CD4-positive, alpha-beta T cell treated with Interleukin-10 for 1 hour (primary cell): ENCODE measurements at regions not wholly inside any gene's neighbourhood (a gene's known extent, or its start where the extent isn't known, plus 50 kb on each side); places are given as distances from the start of the nearest gene placed in this dataset.

Experiments used
- DNase-seq: peaks from one replicate; pipeline ENCODE4 v3.0.0-alpha.2; 2020

DNA sequence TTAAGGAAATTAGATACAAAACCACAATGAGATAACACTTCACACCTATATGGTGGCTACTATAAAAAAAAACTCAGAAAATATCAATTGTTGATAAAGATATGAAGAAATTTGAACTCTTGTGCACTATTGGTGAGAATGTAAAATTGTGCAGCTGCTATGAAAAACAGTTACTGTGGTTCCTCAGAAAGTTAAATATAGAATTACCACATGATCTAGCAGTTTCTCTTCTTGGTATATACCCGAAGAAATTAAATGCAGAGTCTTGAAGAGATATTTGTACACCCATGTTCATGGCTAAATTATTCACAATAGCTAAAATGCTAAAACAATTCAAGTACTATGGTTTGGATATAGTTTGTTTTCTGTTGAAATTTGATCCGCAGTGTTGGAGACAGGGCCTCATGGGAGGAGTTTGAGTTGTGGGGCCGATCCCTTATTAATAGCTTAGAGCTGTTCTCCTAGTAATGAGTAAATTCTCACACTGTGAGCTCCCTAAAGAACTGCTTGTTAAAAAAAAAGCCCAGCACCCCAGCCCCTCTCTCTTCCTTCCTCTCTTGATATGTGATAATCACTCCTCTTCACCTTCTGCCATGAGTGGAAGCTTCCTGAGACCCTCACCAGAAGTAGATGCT, 1412.1 kb downstream of the PLA2G4A start:
- no peak for DNase-seq

DNA sequence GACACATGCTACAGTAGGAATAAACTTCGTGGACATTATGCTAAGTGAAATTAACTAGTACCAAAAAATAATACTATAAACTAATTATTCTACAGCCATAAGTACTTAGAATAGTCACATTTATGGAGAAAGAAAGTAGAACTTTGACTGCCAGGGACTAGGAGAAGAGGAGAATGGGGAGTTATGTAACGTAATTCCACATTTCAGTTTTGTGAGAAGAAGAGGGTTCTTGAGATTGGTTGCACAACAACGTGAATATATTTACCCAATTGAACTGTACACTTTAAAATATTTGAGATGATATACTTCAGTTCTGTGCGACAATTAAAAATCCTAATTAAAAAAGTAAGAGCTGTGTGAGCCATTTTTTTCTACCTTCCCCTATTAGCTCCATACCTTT, 1412.9 kb downstream of the PLA2G4A start:
- no peak for DNase-seq

DNA sequence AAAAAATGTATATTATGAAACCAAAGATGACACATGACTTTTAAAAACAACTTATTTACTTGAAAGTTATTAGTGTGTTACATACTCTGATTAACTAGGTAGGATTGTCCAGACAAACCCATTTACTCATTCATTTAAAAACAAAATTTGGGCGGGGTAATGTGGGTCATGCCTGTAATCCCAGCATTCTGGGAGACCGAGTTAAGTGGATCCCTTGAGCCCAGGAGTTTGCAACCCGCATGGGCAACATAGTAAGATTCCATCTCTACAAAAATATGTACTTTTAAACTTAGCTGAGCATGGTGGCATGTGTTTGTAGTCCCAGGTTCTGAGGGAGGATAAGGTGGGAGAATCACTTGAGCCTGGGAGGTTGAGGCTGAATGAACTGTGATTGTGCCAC, 1414.7 kb downstream of the PLA2G4A start:
- no peak for DNase-seq

GRCh38 chr1:188244681-188245080, 1415.9 kb downstream of the PLA2G4A start:
- no peak for DNase-seq

GRCh38 chr1:188247255-188247654, 1418.5 kb downstream of the PLA2G4A start:
- no peak for DNase-seq

DNA sequence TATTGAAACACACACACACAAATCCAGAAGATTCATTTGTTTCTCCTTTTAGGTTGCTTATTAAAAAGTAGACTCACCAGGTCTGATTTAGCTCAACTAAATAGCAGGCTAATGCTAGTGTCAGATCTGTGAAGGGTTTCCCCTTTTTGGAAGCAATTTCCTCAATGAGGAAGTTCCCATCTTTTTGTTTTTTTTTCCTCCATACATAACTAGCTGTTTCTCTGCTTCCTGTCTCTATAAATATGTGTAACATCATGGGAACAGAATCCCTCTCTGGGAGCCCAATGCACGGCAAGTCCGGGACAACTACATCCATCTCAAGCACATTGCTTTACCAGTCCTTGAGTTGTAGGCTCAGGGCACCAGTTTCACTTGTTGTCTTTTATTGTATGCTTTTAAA, 1421.1 kb downstream of the PLA2G4A start:
- no peak for DNase-seq

- no peak for DNase-seq
Measured at GRCh38 chr1:188251036-188251435, 1422.3 kb downstream of the PLA2G4A start.

GRCh38 chr1:188261849-188262248, 1433.1 kb downstream of the PLA2G4A start:
- no peak for DNase-seq

DNA sequence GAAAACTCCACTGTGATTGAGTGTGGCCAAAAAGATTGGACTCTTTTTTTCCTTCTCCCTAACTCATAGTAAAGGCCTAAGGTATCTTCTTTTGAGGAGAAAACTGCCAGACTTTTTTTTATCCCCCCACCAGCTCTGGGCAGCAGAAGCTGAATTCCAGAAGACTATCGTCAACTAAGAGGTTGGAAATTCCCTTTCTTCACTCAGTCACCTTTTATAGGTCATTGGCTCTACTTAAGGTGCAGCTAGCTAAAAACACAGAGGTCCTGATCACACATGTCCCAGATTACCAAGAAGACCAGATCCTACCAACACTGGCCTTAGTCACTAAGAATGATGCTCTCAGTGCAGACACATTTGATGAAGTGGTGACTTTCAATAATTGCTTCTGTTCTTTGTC, 1441.2 kb downstream of the PLA2G4A start:
- no peak for DNase-seq

- no peak for DNase-seq
Measured at GRCh38 chr1:188270497-188270896, 1441.7 kb downstream of the PLA2G4A start.

DNA sequence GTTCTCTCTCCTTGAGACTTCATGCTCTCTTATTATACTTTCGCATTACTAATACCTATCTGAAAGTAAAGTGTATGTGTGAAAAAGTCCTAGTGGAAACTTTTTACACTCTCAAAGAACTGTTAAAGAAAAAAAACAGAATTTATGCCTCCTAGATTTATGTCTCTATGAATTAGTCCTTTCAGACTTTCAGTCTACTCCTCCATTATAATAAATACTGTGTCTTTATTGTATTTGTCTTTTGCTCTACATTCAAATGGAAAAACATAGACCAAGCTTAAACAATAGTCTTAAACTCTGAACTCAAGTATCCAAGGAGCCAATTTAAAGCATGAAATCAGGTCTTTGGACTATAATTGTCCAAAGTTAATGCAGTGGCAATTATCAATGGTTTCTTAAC, 1449.0 kb downstream of the PLA2G4A start:
- no peak for DNase-seq

GRCh38 chr1:188281921-188282320, 1453.2 kb downstream of the PLA2G4A start:
- DNase-seq = no peak

- no peak for DNase-seq
Measured at GRCh38 chr1:188295157-188295556, 1466.4 kb downstream of the PLA2G4A start.

DNA sequence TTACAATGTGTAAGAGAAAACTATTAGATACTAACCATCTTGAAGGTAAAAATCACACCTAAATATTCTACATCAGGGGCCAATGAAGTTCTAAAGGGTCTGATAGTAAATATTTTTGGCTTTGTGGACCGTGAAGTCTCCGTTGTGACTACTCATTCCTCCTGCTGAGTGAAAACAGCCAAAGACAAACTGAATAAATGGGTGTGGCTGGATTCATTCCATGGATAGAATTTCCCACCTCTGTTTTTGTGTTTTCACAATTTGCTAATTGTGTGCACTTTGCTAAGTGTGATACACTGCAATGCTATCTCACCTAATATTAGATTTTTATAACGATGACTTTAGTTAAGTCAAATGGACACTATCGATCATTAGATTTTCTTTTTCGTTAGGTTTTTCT, 1474.0 kb downstream of the PLA2G4A start:
- no peak for DNase-seq

DNA sequence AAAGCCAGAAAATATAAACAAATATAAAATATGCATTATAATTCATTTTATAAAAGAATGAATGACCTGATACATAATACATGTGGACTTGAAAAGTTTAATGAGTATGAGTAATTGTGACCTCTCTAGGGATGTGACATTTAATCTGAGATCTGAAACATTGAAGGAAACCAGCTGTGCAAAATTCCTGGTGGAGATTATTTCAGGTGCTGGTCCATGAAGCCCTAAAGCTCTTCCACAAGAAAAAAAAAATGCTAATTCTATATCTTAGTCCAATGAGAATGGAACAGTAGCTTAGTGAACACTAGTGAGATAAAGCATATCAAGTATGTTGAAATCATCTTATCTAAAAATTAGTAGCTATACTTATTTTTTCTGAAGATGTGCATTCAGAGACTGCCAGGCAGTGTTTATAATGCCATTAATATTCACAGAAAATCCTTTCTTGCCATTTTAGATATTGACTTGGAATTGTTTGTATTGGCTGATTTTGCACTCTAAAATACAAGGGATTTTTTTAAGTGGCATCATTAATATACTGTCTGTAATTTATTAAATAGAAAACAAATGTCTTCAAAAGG, 1485.9 kb downstream of the PLA2G4A start:
- no peak for DNase-seq

GRCh38 chr1:188317894-188318293, 1489.1 kb downstream of the PLA2G4A start:
- DNase-seq = no peak

DNA sequence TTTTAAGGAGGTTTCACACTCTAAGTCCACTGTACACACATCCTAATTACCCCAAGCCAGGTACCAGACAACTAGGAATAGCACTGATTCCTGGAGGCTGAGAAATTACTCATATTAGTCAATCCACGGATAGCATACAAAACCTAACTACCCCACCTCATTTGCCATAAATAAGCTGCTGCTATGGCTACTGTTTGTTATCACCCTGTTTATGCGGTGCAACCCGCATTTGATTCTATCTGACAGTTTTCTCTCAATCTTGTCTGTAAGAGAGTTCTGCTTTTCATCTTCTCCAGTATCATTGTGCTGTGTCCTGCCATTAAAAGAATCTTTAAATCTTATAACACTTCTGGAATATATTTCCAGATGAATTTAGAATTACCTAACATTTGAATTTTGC, 1496.5 kb downstream of the PLA2G4A start:
- no peak for DNase-seq

DNA sequence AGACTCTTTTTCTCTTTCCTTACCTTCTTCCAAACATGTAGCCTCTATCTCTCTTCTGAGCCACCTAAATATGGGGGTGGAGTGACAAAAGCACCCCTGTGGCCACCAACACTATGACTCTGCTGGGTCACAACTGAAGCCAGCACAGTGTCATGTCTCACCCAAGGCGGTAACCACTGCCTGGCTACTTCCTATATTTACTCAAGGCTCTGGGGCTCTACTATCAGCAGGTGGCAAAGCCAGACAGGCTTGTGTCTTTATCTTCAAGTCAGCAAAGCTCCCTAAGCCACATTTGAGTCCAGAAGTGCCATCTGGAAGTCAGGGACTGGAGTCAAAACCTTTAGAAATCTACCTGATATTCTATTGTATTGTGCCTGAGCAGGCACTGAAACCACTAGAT, 1515.2 kb downstream of the PLA2G4A start:
- no peak for DNase-seq

DNA sequence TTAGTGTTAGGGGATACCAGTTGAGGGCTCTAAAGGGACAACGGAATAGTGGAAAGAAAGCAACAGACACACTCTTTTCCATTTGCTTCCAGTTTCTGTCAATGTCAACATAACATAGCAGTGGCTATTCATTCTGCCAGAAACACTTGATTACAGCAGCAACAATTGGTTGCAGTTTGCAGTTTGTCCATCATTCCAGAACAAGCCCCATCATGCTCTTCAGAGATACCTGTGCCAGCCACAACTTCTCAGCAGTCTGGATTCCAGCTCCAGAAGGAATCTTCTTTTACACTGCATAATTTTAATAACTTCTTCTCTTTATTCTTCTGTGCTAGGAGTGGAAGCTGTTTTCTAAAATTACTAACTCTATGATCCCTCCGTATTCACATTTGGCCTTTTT, 1521.4 kb downstream of the PLA2G4A start:
- DNase-seq = no peak

DNA sequence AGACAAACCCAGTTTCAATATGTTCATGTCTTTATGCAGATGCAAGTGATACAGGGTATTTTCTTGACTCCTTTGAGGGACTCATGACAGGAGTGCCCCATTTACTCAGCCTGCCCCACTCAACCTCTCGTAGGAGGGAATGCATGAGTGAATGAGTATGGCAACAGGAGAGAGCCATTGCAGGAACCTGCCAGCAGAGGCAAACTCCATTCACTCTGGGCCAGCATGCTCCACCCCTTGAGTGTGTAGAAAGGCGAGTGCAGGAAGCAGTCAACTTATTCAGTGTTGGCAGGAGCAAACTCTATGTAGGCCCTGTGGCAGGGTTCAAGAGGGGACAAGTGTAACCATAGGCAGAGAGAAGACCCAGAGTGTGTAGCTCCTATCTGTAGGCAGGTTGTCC, 1526.3 kb downstream of the PLA2G4A start:
- DNase-seq = no peak

DNA sequence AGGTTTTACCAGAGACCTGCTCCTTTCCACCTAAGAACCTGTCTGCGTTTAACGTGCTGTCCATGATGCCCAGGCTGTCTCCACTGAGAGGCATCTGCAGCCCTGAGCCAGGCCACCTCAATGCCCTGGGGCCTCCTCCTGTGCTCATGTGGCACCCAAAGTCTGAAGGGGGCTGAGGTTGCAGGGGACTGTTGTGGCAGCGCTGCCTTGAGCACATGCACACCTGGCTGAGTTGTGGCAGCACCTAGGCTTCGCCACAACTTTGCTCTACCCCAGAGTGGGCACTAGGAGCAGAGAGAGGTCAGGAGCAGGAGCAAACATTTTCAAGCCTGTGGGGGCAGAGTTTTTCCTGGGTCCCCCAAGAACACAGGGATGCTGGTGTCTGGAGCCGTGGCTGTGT, 1527.1 kb downstream of the PLA2G4A start:
- DNase-seq = no peak

- no peak for DNase-seq
Measured at GRCh38 chr1:188359315-188359714, 1530.6 kb downstream of the PLA2G4A start.

- DNase-seq = no peak
Measured at GRCh38 chr1:188363943-188364342, 1535.2 kb downstream of the PLA2G4A start.

DNA sequence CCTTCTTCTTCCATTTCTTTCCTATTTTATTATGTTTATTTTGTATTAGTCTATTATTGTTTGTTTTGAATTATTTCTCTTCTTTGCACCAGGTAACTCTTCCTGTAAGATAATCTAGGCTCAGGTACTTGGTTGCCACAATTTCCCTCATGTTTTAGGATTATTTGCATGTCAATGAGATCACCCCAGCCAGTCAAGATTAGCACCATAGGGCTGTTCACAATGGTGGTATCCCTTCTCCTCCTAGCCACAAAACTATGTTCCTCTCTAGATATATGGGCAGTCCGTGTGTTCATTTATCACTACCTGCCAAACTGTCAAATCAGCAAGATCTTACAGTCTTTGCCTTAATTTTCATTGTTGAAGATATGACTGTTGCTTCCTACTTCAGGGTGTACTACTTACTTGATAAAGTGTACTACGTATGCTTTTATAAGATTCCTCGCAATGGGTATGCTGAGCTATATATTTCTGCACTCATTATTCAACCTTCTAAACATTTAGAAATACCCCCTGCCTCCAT, 1536.2 kb downstream of the PLA2G4A start:
- DNase-seq = no peak

GRCh38 chr1:188365874-188366273, 1537.1 kb downstream of the PLA2G4A start:
- DNase-seq = no peak
